ENCODE measurements at regions not wholly inside any gene's neighbourhood (a gene's known extent, or its start where the extent isn't known, plus 50 kb on each side); places are given as distances from the start of the nearest gene placed in this dataset.

DNA sequence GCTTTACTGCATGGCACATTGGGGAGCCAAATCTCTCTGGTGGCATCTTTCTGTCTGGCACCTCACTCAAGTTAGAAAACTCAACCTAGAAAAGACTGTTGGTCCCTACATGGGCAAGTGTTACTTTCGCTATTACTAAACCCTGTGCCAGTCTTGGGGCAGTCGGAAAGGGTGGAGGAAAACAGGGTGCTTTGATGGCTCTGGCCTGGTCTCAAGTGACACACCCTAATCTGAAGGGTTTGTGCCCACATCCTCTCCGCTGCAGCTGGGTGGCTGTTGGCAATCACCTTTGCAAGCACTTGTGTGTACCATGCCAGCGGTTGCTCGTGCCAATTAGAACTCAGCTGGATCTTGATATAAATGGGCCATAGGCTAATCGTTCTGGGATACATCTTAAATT, 159.8 kb upstream of the ITGB1 start:
- no peak for ATAC-seq
- TF ChIP-seq ZNF423 (CRISPR knock-in tag; IDR thresholded peaks at IDR 0.05) (no peak), HMGA2 (CRISPR knock-in tag; IDR thresholded peaks at IDR 0.05) (no peak), SP1 (CRISPR knock-in tag; conservative IDR thresholded peaks at IDR 0.05) (no peak), ATF1 (CRISPR knock-in tag; IDR thresholded peaks at IDR 0.05) (no peak), ELF4 (CRISPR knock-in tag; IDR thresholded peaks at IDR 0.05; ENCODE audit: low read depth) (no peak), RORB (CRISPR knock-in tag; IDR thresholded peaks at IDR 0.05) (no peak), ZNF232 (CRISPR knock-in tag; IDR thresholded peaks at IDR 0.05) (no peak)
- TF ChIP-seq, protein P1, sequence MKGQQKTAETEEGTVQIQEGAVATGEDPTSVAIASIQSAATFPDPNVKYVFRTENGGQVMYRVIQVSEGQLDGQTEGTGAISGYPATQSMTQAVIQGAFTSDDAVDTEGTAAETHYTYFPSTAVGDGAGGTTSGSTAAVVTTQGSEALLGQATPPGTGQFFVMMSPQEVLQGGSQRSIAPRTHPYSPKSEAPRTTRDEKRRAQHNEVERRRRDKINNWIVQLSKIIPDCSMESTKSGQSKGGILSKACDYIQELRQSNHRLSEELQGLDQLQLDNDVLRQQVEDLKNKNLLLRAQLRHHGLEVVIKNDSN (CRISPR knock-in tag; IDR thresholded peaks at IDR 0.05): no peak
- TF ChIP-seq, protein P2, sequence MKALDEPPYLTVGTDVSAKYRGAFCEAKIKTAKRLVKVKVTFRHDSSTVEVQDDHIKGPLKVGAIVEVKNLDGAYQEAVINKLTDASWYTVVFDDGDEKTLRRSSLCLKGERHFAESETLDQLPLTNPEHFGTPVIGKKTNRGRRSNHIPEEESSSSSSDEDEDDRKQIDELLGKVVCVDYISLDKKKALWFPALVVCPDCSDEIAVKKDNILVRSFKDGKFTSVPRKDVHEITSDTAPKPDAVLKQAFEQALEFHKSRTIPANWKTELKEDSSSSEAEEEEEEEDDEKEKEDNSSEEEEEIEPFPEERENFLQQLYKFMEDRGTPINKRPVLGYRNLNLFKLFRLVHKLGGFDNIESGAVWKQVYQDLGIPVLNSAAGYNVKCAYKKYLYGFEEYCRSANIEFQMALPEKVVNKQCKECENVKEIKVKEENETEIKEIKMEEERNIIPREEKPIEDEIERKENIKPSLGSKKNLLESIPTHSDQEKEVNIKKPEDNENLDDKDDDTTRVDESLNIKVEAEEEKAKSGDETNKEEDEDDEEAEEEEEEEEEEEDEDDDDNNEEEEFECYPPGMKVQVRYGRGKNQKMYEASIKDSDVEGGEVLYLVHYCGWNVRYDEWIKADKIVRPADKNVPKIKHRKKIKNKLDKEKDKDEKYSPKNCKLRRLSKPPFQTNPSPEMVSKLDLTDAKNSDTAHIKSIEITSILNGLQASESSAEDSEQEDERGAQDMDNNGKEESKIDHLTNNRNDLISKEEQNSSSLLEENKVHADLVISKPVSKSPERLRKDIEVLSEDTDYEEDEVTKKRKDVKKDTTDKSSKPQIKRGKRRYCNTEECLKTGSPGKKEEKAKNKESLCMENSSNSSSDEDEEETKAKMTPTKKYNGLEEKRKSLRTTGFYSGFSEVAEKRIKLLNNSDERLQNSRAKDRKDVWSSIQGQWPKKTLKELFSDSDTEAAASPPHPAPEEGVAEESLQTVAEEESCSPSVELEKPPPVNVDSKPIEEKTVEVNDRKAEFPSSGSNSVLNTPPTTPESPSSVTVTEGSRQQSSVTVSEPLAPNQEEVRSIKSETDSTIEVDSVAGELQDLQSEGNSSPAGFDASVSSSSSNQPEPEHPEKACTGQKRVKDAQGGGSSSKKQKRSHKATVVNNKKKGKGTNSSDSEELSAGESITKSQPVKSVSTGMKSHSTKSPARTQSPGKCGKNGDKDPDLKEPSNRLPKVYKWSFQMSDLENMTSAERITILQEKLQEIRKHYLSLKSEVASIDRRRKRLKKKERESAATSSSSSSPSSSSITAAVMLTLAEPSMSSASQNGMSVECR (CRISPR knock-in tag; IDR thresholded peaks at IDR 0.05; ENCODE audit: borderline replicate concordance): no peak
- no peak for DNase-seq (ENCODE audit: low spot score)
- no peaks in the 10 kb centered on the region for H3K27me3 Mint-ChIP-seq (ENCODE audit: low read depth)
- CTCF ChIA-PET: no interaction called here
- H3K4me1 Mint-ChIP-seq: peaks cover 15% of the 10 kb centered on the region
- no peak overlapping the region for H3K27ac Mint-ChIP-seq
- POLR2A ChIA-PET: no interaction called here
- H3K9me3 Mint-ChIP-seq: no peaks in the 10 kb centered on the region
- no peaks in the 10 kb centered on the region for H3K36me3 Mint-ChIP-seq
- H3K4me3 Mint-ChIP-seq: no peak overlapping the region

DNA sequence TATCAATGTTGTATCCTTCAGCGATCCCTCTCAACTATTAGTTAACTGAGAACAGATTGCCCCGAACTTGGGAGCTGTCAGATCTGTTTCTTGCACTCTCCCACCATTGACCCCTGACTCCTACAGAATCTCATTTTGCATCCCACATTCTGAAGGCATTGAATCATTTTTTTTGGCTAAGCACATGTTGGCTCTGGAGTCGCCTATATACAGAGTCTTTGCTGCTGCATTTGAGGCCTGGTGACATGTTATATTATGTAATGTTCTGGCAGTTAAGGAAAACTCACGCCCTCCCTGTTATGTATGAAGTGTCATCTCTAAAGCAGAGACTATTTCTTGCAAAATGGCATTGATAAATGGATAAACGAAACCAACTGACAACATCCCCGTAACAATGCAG, 159.2 kb upstream of the ITGB1 start:
- POLR2A ChIA-PET: no interaction called here
- DNase-seq (ENCODE audit: low spot score) (no peak), ATAC-seq (no peak)
- H3K9me3 Mint-ChIP-seq: no peaks in the 10 kb centered on the region
- H3K4me1 Mint-ChIP-seq: peaks cover 13% of the 10 kb centered on the region
- H3K27me3 Mint-ChIP-seq (ENCODE audit: low read depth): no peaks in the 10 kb centered on the region
- no peaks in the 10 kb centered on the region for H3K36me3 Mint-ChIP-seq
- CTCF ChIA-PET: interaction anchor here (1.6 to 1.7 kb wide), 4 partner anchors 9 to 75 kb away, joined by 4 to 17 read pairs (median 10); no protein-coding TSS in a partner anchor
- H3K4me3 Mint-ChIP-seq: no peak overlapping the region
- H3K27ac Mint-ChIP-seq: no peak overlapping the region
- TF ChIP-seq, protein P3, sequence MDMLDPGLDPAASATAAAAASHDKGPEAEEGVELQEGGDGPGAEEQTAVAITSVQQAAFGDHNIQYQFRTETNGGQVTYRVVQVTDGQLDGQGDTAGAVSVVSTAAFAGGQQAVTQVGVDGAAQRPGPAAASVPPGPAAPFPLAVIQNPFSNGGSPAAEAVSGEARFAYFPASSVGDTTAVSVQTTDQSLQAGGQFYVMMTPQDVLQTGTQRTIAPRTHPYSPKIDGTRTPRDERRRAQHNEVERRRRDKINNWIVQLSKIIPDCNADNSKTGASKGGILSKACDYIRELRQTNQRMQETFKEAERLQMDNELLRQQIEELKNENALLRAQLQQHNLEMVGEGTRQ (CRISPR knock-in tag; IDR thresholded peaks at IDR 0.05): no peak
- TF ChIP-seq, protein P4, sequence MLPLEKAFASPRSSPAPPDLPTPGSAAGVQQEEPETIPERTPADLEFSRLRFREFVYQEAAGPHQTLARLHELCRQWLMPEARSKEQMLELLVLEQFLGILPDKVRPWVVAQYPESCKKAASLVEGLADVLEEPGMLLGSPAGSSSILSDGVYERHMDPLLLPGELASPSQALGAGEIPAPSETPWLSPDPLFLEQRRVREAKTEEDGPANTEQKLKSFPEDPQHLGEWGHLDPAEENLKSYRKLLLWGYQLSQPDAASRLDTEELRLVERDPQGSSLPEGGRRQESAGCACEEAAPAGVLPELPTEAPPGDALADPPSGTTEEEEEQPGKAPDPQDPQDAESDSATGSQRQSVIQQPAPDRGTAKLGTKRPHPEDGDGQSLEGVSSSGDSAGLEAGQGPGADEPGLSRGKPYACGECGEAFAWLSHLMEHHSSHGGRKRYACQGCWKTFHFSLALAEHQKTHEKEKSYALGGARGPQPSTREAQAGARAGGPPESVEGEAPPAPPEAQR (CRISPR knock-in tag; IDR thresholded peaks at IDR 0.05): no peak
- TF ChIP-seq, protein P5, sequence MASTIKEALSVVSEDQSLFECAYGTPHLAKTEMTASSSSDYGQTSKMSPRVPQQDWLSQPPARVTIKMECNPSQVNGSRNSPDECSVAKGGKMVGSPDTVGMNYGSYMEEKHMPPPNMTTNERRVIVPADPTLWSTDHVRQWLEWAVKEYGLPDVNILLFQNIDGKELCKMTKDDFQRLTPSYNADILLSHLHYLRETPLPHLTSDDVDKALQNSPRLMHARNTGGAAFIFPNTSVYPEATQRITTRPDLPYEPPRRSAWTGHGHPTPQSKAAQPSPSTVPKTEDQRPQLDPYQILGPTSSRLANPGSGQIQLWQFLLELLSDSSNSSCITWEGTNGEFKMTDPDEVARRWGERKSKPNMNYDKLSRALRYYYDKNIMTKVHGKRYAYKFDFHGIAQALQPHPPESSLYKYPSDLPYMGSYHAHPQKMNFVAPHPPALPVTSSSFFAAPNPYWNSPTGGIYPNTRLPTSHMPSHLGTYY (CRISPR knock-in tag; IDR thresholded peaks at IDR 0.05): no peak
- TF ChIP-seq, protein P6, sequence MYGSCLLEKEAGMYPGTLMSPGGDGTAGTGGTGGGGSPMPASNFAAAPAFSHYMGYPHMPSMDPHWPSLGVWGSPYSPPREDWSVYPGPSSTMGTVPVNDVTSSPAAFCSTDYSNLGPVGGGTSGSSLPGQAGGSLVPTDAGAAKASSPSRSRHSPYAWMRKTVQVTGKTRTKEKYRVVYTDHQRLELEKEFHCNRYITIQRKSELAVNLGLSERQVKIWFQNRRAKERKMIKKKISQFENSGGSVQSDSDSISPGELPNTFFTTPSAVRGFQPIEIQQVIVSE (CRISPR knock-in tag; IDR thresholded peaks at IDR 0.05; ENCODE audit: borderline replicate concordance): no peak
- TF ChIP-seq TP53 (CRISPR knock-in tag; IDR thresholded peaks at IDR 0.05) (no peak), CBFB (CRISPR knock-in tag; IDR thresholded peaks at IDR 0.05; ENCODE audit: low read depth) (no peak), FOXP1 (CRISPR knock-in tag; IDR thresholded peaks at IDR 0.05; ENCODE audit: borderline replicate concordance) (no peak), ZBTB21 (CRISPR knock-in tag; IDR thresholded peaks at IDR 0.05; ENCODE audit: borderline replicate concordance) (no peak), ZNF121 (CRISPR knock-in tag; IDR thresholded peaks at IDR 0.05) (no peak), ZNF317 (CRISPR knock-in tag; IDR thresholded peaks at IDR 0.05; ENCODE audit: borderline replicate concordance, low read depth) (no peak), MXD4 (CRISPR knock-in tag; IDR thresholded peaks at IDR 0.05; ENCODE audit: borderline replicate concordance) (no peak), JUN (CRISPR knock-in tag; IDR thresholded peaks at IDR 0.05) (no peak), NR1H2 (CRISPR knock-in tag; IDR thresholded peaks at IDR 0.05) (no peak), MYBL2 (CRISPR knock-in tag; IDR thresholded peaks at IDR 0.05) (no peak), SOX15 (CRISPR knock-in tag; IDR thresholded peaks at IDR 0.05) (no peak)
- TF ChIP-seq, protein P7, sequence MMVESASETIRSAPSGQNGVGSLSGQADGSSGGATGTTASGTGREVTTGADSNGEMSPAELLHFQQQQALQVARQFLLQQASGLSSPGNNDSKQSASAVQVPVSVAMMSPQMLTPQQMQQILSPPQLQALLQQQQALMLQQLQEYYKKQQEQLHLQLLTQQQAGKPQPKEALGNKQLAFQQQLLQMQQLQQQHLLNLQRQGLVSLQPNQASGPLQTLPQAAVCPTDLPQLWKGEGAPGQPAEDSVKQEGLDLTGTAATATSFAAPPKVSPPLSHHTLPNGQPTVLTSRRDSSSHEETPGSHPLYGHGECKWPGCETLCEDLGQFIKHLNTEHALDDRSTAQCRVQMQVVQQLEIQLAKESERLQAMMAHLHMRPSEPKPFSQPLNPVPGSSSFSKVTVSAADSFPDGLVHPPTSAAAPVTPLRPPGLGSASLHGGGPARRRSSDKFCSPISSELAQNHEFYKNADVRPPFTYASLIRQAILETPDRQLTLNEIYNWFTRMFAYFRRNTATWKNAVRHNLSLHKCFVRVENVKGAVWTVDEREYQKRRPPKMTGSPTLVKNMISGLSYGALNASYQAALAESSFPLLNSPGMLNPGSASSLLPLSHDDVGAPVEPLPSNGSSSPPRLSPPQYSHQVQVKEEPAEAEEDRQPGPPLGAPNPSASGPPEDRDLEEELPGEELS (CRISPR knock-in tag; IDR thresholded peaks at IDR 0.05): no peak
- TF ChIP-seq, protein P1 (CRISPR knock-in tag; IDR thresholded peaks at IDR 0.05): no peak

Data from WTC11 (cell line).